HG02884 (cell line): ENCODE measurements at regions not wholly inside any gene's neighbourhood (a gene's known extent, or its start where the extent isn't known, plus 50 kb on each side); places are given as distances from the start of the nearest gene placed in this dataset.

ENCODE experiments used
- ATAC-seq: cut with Tn5 transposase; IDR thresholded peaks from one replicate; pipeline ENCODE4 v1.9.1; 2021; ENCODE audit warnings: mild to moderate bottlenecking, moderate library complexity; ENCODE audit not compliant: unreplicated experiment

- ATAC-seq: no peak
Observed at GRCh38 chr2:4134551-4135550, 431.5 kb downstream of the DCDC2C start.

- no peak for ATAC-seq
Observed at GRCh38 chr2:4135765-4136164, 432.4 kb downstream of the DCDC2C start.

GRCh38 chr2:4139316-4139715, 435.9 kb downstream of the DCDC2C start:
- no peak for ATAC-seq

GRCh38 chr2:4139731-4140130, 436.4 kb downstream of the DCDC2C start:
- ATAC-seq: no peak

DNA sequence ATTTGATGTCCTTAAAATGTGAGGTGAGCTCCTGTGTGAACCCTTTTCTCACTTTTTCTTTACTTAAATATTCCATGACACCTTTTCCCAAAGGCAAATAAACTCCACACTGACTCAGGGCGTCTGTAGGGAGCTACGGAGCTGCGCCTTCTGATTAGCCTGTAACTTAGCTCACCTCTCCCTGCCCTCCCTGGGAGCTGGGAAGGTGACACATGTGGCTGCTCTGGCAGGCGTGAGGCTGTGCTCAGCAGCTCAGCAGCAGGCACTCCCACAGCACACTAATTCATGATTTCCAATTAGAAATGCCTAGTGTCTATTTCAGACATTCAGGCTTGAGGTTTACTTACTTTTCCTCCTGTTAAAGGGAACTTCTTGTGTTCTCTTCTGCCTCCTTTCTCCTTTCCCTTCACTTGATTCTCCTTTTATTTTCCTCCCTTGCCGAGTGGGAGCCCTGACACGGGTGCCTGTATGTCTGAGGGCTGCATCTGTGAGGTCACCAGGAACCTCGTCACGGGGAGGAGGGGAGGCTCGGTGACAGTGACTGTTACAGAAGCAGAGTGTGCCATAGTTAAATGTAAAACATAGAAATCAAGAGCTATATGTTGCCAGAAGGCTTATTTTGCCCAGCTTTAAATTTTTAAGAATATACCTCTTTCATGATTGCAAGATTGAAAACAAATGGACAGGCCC, 437.1 kb downstream of the DCDC2C start:
- ATAC-seq: no peak

DNA sequence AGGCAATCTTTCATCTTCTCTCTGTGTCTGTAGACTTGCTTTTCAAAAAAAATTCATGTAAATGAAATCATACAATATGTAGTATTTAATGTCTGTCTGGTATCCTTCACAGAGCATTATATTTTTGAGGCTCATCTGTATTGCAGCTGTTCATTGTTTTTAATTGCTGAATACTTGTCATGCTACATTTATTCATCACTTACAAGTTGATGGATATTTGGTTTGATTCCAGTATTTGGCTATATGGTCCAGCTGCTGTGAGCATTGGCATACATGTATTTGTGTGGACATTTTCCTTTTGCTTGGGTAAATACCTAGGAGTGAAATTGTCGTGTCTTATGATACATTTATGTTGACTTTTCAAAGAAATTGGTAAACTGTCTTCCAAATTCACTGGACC, 441.4 kb downstream of the DCDC2C start:
- ATAC-seq: no peak

DNA sequence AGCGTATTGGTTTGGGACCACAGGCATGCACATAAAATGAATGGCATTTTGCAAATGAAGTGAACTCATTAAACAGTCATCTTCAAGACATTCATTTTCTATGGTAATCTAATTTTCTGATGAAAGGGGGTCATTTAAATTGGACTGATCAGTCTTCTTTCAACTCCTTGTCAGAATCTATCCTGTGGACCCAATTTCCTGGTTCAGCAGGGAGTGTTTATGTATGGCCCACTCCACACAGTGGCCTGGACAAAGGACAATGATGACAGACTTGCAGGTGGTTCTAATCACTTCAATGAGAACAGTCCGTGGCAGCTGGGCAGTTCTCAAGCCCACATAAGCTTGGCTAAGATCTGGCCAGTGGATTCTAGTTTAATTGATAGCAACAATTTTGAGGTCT, 448.1 kb downstream of the DCDC2C start:
- no peak for ATAC-seq

DNA sequence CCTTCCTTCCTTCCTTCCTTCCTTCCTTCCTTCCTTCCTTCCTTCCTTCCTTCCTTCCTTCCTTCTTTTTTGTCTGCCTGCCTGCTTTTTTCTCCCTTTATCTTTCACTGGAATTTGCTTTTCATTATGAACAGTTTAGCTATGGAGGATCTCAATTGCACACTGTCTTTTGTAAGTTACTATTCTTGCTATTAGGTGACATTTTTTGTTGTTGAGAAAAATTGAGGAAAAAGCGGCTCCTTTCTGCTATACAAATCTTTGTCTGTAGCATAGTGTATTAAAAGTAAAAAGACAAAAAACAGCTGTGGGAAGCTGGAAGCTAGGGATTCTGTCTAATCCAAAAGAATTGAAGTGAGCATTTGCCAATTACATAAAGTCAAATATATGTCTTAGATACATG, 448.7 kb downstream of the DCDC2C start:
- ATAC-seq: no peak

DNA sequence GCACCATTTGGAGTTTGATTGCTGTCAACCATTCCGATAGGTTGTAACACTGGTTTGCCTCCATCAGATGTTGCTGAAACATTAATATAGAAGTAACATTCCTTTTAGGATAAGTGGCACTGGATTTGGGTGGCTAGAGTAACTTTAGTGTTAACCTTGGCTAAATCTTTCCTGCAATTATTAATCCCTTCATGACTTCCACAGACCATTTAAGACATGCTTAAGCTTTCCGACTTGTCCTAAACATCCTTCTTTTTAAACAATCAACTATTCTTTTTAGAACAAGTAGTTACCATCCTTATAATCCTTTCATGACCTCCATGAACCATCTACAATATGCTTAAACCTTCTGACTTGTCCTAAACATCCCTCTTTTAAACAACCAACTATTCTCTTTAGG, 465.5 kb downstream of the DCDC2C start:
- no peak for ATAC-seq

GRCh38 chr2:4174796-4175195, 471.4 kb downstream of the DCDC2C start:
- ATAC-seq: no peak

- no peak for ATAC-seq
Observed at GRCh38 chr2:4175343-4175742, 472.0 kb downstream of the DCDC2C start.

- no peak for ATAC-seq
Observed at GRCh38 chr2:4180631-4181030, 477.3 kb downstream of the DCDC2C start.

DNA sequence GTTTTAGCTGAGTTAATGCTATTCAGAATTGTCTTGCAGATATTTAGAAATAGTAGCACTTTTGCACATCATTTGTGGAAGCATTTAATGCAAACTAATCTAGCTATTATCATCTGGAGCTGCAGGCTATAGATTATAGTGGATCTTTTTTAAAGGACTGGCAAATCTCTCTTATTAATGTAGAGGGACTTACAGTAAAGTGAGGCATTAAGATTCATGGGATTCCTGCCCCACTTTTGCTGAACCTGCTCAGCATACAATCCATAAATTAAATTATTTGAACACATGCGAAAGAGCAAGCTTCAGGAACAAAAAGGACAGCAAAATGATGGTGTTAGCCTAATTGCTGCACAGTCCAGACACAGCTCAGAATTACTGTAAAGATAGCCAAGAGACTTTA, 477.7 kb downstream of the DCDC2C start:
- ATAC-seq: no peak

DNA sequence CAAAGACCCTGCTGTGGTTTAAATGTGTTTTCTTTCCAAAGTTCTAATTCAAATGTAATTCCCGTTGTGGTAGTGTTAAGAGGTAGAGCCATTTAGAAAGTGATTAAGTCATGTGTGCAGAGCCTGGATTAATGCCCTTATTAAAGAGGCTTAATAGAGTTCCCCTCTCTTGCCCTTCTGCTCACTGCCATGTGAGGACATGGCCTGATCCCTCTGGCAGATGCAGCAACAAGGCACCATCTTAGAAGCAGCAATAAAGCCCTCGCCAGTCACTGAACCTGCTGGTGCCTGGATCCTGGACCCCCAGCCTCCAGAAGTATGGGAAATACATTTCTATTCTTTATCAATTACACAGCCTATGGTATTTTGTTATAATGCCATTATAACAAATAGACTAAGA, 485.2 kb downstream of the DCDC2C start:
- no peak for ATAC-seq

GRCh38 chr2:4190548-4190947, 487.2 kb downstream of the DCDC2C start:
- ATAC-seq: no peak

DNA sequence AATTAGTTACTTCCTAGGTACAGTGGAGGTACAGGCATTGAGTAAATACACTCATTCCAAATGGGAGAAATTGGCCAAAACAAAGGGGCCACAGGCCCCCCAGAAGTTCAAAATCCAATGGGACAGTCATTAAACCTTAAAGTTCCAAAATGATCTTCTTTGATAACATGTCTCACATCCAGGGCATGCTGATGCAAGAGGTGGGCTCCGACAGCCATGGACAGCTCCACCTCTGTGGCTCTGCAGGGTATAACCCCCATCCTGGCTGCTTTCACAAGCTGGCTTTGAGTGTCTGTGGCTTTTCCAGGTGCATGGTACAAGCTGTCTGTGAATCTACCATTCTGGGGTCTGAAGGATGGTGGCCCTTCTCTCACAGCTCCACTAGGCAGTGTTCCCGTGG, 488.7 kb downstream of the DCDC2C start:
- ATAC-seq: no peak

DNA sequence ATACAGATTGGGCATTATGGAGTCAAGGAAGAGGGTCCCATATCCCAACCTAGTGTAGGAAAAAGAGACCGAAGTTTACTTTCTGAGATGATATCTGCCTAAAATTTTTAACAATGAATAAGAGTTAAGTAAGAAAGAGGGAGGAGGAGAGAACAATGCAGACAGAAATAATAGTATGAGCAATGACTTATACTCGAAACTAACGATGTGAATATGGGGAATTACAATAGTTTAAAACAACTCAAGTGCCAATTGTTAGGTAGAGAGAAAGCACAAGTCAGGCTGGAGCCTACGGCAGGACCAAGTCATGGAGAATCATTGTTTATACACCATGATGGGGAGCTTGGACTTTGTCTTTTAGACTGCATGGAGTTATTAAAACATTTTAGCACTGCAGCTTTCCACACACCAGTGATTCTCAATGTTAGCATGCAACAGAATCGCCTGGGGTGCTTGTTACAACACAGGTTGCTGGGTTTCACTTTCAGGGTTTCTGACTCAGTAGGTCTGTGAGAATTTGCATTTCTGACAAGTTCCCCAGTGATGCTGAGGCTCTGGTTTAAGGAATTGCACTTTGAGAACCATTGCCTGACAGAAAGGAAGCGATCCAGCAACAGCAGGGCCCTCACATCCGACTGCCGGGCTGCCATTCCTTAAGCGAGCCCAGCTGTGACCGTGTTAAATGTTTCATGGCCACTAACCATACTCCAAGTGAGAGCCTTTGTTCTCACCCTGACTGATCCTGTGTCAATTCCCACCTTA, 511.2 kb downstream of the DCDC2C start:
- ATAC-seq: no peak

GRCh38 chr2:4217737-4218136, 514.4 kb downstream of the DCDC2C start:
- no peak for ATAC-seq

- ATAC-seq: no peak
Observed at GRCh38 chr2:4219101-4219500, 515.7 kb downstream of the DCDC2C start.

DNA sequence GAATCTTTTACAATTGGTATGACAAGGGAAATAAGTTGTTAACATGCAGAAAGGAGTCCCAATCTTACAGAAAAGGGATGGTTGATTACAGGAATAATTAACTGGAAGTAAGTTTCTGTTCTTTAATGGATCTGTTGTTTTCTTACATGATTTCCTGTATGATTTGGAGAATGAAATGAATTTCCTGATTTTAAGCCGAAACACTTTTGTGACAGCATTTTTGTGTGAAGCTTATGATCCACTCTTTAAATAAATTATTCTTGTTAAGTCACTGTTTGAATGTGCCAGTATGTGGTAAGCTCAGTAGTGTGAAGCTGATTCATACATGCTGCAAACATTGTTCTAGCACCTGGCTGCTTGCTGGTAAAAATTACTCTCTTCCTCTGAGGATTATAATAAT, 516.2 kb downstream of the DCDC2C start:
- ATAC-seq: no peak

- no peak for ATAC-seq
Observed at GRCh38 chr2:4221434-4221833, 518.1 kb downstream of the DCDC2C start.
